Right ventricle myocardium superior (tissue), 1 donor: ENCODE measurements at regions not wholly inside any gene's neighbourhood (a gene's known extent, or its start where the extent isn't known, plus 50 kb on each side); places are given as distances from the start of the nearest gene placed in this dataset.
"Not testable (repeated sequence)": the region's sequence is repeated elsewhere in the genome, so short reads cannot be mapped to it uniquely, and the experiment has no call there.

Experiments used
- ATAC-seq: fragments of 200-7000 bp; cut with Tn5 transposase; one replicate; pipeline ENCODE4 v1.9.1; 2020; ENCODE audit warnings: mild to moderate bottlenecking; ENCODE audit not compliant: poor library complexity
- DNase-seq: peaks from one replicate; pipeline ENCODE4 v3.0.0-alpha.2; 2020
- intact Hi-C: fragments of 100-400 bp; cut with DNase I; formaldehyde crosslinking; loops from one replicate; pipeline ENCODE4 v1.11.2; 2022
- donor health status: DM: no; HTN: yes; CAD: no; lungs with severe emphysema.

DNA sequence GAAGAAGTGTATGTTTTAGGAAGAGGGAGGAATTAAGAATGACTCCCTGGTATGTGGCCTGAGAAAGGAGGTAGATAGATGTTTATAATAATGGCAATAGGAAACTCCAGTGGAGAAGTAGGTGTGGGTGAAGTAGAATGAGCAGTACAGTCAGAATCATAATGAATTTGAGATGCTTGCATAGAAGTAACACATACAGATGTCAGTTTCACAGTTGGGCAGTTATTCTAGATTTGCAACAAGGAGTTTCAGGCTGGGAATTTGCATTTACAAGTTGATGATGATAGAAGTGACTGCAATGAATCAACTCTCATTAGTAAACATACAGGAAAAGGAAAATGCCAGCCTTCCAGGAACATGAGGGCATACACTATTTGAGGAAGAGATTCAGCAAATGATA lies 149.0 kb downstream of the SLITRK1 start:
- ATAC-seq (no peak), DNase-seq (no peak)
- intact Hi-C loops, result no loop called here

DNA sequence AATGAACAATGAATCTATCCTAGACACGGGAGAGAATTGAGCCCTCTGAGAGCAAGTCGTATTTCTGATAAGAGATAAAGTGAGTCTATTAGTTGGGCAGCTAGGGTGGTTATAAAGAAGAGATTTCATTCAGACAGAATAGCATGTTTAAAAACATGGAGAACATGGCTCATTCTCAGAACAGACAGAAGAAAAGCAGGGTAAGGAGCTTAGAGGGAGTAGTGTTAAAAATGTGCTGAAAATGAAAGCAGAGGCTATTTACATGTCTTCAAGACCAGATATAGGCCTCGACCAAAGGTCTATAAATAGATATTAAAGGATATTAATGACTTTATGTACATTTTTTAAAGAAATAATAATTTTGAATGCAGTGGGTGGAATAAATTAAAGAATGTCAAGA lies 149.5 kb downstream of the SLITRK1 start:
- DNase-seq, result no peak
- ATAC-seq, result no peak
- intact Hi-C loops, result no loop called here

GRCh38 chr13:83731113-83731512 lies 151.2 kb downstream of the SLITRK1 start:
- intact Hi-C loops, result no loop called here

DNA sequence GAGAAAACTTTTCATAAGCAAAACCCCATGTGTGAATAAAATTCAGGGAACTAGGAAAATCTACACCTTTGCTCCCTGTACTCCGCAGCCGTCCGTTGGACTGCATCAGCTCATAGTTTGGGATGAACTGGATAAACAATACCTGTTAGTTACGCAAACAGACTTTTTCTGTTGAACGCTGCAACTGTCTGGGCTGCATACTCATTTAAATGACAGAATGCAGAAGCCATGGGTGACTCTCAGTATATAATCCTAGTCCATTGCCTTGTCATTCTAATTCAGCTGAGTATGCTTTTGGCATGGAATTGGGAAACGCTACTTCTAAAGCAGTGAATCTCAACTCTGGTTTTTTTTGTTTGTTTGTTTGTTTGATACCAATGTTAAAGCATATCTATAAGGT lies 151.6 kb downstream of the SLITRK1 start:
- intact Hi-C loops, result no loop called here
- no peak for DNase-seq

More at GRCh38 chr13:83731113-83731512, 151.2 kb downstream of the SLITRK1 start:
- DNase-seq (no peak), ATAC-seq (no peak)

GRCh38 chr13:83722443-83722842 lies 159.8 kb downstream of the SLITRK1 start:
- intact Hi-C loops, result no loop called here
- ATAC-seq (no peak), DNase-seq (no peak)

More for the DNA sequence above, 151.6 kb downstream of the SLITRK1 start:
- ATAC-seq, result no peak

- intact Hi-C loops, result no loop called here
- no peak for DNase-seq
These were observed 166.2 kb downstream of the SLITRK1 start for GRCh38 chr13:83716121-83716520.

GRCh38 chr13:83714236-83714635 lies 168.0 kb downstream of the SLITRK1 start:
- intact Hi-C loops, result no loop called here
- ATAC-seq (no peak), DNase-seq (no peak)

More at GRCh38 chr13:83716121-83716520, 166.2 kb downstream of the SLITRK1 start:
- no peak for ATAC-seq

GRCh38 chr13:83710133-83710515 lies 172.2 kb downstream of the SLITRK1 start:
- ATAC-seq (no peak), DNase-seq (no peak)
- intact Hi-C loops, result no loop called here

GRCh38 chr13:83709426-83710132 lies 172.7 kb downstream of the SLITRK1 start:
- intact Hi-C loops, result no loop called here
- DNase-seq (no peak), ATAC-seq (no peak)

- DNase-seq (no peak), ATAC-seq (no peak)
- intact Hi-C loops, result no loop called here
These were observed 180.3 kb downstream of the SLITRK1 start for GRCh38 chr13:83702021-83702420.

- intact Hi-C loops, result no loop called here
These were observed 189.5 kb downstream of the SLITRK1 start for GRCh38 chr13:83692800-83693199.

GRCh38 chr13:83691966-83692365 lies 190.3 kb downstream of the SLITRK1 start:
- intact Hi-C loops, result no loop called here
- ATAC-seq (no peak), DNase-seq (no peak)

More at GRCh38 chr13:83692800-83693199, 189.5 kb downstream of the SLITRK1 start:
- DNase-seq (no peak), ATAC-seq (no peak)

- DNase-seq (no peak), ATAC-seq (no peak)
- intact Hi-C loops, result no loop called here
These were observed 200.7 kb downstream of the SLITRK1 start for GRCh38 chr13:83681547-83681946.

GRCh38 chr13:83677985-83678384 lies 204.3 kb downstream of the SLITRK1 start:
- DNase-seq (no peak), ATAC-seq (no peak)
- intact Hi-C loops, result no loop called here

- ATAC-seq (no peak), DNase-seq (no peak)
- intact Hi-C loops, result no loop called here
These were observed 209.7 kb downstream of the SLITRK1 start for GRCh38 chr13:83672612-83673011.

GRCh38 chr13:83667606-83668005 lies 214.7 kb downstream of the SLITRK1 start:
- DNase-seq (no peak), ATAC-seq (no peak)
- intact Hi-C loops, result no loop called here

DNA sequence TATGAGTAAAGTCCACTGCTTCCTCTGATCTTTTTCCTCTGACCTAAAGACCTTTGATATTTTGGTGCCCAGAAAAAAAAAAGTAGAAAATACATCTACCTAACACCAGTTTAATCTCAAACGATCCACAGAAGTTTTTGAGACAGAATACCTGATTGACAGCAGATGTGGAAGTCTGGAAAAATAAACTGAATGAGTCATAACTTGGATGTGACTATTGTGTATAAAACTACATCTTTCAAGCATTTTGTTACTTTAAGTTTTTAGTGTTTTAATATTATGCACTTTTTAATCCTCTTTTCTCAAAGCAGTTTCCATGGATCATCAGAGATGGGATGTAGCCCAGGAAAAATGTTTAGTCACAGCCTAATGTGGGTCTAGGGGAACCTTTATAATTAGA lies 216.1 kb downstream of the SLITRK1 start:
- ATAC-seq, result no peak
- intact Hi-C loops, result no loop called here
- DNase-seq, result no peak

GRCh38 chr13:83657281-83657680 lies 225.0 kb downstream of the SLITRK1 start:
- intact Hi-C loops, result no loop called here
- no peak for ATAC-seq
- no peak for DNase-seq

- ATAC-seq, intact Hi-C loops, DNase-seq: not testable (repeated sequence)
These were observed 239.7 kb downstream of the SLITRK1 start for GRCh38 chr13:83642617-83643016.

DNA sequence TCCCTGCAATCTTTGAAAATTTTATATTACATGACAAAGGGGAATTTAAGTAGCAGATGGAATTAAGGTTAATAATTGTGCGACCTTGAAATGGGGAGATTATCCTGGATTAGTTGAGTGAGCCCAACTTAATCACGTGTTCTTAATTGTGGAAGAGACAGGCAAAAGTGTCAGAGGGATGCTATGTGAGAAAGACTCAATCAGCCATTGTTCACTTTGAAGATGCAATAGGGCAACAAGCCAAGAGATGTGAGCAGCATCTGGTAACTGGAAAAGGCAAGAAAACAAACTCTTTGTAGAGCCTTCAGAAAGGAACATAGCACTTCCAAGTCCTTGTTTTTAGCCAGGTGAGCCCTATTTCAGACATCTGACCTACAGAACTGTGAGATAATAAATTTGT lies 247.7 kb downstream of the SLITRK1 start:
- intact Hi-C loops, result no loop called here
- ATAC-seq (no peak), DNase-seq (no peak)

DNA sequence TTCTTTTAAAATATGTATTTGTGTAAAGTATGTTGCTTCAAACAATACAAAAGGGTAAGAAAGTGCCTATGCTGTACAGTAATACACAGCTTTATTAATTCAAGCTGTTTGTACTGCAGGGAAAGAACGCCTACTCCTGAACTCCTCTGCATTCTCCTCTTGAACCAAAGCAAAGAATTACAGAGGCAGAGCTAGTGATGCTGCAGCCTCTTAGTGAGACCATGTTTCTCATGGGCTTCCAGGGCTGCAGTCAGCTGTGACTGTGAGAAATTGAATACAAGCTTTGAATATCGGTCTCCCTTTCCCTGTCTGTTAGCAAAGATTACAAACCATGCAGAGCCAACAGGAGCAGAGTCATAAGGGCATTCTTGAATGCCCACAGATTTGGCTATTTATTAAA lies 248.5 kb downstream of the SLITRK1 start:
- intact Hi-C loops, result no loop called here
- ATAC-seq, result no peak
- DNase-seq, result no peak
